Lower leg skin (tissue), 4 donors: ENCODE measurements at regions not wholly inside any gene's neighbourhood (a gene's known extent, or its start where the extent isn't known, plus 50 kb on each side); places are given as distances from the start of the nearest gene placed in this dataset.

Source experiments
- DNase-seq, 2 donors: peaks; one replicate each; pipeline ENCODE4 v3.0.0-alpha.2; 2019; ENCODE audit warnings: low spot score in 2 of 2
- H3K4me3 ChIP-seq: fragments of 200-600 bp; sonication (generic); 2 replicates; pipeline ENCODE4 v1.5.1; 2017; ENCODE audit warnings: mild to moderate bottlenecking, low read depth; ENCODE audit not compliant: poor library complexity, severe bottlenecking
- POLR2A ChIP-seq, 2 donors: fragments of 450-650 bp; IDR thresholded peaks; one replicate each; pipeline ENCODE4 v1.6.1; 2016 to 2017; ENCODE audit warnings: antibody characterized with exemption in 2 of 2, mild to moderate bottlenecking in 1 of 2, moderate library complexity in 1 of 2
- whole genome bisulfite sequencing, 2 donors: methylation state at CpG; one replicate each; pipeline ENCODE4 v1.1.5; 2018; 5-methylcytosine and 5-hydroxymethylcytosine counted together
- intact Hi-C: fragments of 100-400 bp; cut with DNase I; formaldehyde crosslinking; loops from one replicate; pipeline ENCODE4 v1.15.0; 2023; ENCODE audit warnings: low total_unique reads
- TF ChIP-seq, protein P1 (sequence below), 3 donors: fragments of 450-650 bp; IDR thresholded peaks; one replicate each; pipeline ENCODE4 v1.5.1; 2016; ENCODE audit warnings: antibody characterized with exemption in 3 of 3, mild to moderate bottlenecking in 3 of 3, moderate library complexity in 2 of 3

DNA sequence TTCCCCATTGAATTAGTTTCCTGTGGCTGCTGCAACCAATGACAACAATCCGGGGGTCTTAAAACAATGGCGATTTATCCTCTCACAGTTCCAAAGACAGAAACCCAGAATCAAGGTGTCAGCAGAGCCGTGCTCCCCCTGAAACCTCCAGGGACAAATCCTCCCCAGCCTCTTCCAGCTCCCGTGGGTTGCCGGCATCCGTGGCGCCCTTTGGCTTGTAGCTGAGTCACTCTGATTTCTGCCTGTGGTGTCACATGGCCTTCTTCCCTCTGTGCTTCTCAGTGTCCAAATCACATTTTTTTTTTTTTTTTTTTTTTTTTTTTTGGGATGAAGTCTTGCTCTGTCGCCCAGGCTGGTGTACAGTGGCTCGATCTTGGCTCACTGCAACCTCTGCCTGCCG lies 64.5 kb upstream of the STX18 start:
- peak in 1 of 2 donors; percentile 79 for DNase-seq
- no peak overlapping the region for H3K4me3 ChIP-seq
- intact Hi-C loops = no loop called here
- 49 to 56% methylated on average over 10 of the region's 10 CpGs for WGBS, 2 donors
- TF ChIP-seq, protein P1, sequence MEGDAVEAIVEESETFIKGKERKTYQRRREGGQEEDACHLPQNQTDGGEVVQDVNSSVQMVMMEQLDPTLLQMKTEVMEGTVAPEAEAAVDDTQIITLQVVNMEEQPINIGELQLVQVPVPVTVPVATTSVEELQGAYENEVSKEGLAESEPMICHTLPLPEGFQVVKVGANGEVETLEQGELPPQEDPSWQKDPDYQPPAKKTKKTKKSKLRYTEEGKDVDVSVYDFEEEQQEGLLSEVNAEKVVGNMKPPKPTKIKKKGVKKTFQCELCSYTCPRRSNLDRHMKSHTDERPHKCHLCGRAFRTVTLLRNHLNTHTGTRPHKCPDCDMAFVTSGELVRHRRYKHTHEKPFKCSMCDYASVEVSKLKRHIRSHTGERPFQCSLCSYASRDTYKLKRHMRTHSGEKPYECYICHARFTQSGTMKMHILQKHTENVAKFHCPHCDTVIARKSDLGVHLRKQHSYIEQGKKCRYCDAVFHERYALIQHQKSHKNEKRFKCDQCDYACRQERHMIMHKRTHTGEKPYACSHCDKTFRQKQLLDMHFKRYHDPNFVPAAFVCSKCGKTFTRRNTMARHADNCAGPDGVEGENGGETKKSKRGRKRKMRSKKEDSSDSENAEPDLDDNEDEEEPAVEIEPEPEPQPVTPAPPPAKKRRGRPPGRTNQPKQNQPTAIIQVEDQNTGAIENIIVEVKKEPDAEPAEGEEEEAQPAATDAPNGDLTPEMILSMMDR (IDR thresholded peaks at IDR 0.05) = no peak
- no peak for TF ChIP-seq POLR2A (IDR thresholded peaks at IDR 0.05)

DNA sequence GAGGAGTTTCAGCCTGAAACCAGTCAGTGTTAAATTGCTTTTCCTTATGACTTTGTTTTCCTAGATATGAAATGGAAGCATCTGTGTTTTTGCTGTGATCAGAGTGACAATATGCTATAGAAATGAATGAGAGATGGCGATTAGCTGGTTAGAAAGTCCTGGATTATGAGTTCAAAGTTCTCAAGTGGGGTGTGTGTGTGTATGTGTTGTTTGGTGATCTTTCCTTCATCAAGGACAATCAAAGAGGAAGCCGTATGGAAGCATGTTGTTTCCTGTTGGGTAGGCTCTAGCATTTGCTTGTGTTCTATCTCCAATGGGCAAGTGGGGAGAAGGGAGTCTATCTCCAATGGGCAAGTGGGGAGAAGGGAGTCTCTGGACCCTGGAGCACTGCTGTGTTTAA lies 64.0 kb upstream of the STX18 start:
- DNase-seq = no peak
- no peak overlapping the region for H3K4me3 ChIP-seq
- intact Hi-C loops = no loop called here
- TF ChIP-seq, protein P1 (IDR thresholded peaks at IDR 0.05) = no peak
- TF ChIP-seq POLR2A (IDR thresholded peaks at IDR 0.05) = no peak
- WGBS, 2 donors = 74 to 79% methylated on average over 2 of the region's 2 CpGs

DNA sequence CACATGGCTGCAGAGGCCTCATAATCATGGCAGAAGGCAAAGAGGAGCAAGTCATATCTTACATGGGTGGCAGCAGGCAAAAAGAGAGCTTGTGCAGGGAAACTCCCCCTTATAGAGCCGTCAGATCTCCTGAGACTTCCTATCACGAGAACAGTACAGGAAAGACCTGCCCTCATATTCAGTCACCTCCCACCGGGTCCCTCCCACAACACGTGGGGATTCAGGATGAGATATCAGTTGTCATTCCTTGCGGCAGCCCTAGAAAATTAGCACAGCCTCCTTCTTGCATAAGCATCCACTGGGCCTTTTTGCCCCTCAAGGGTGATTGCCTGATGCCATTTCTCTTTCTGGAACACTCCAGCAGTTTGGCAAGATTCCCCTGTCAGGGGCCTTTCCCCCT lies 61.7 kb upstream of the STX18 start:
- intact Hi-C loops = no loop called here
- DNase-seq = peak in 1 of 2 donors; percentile 32
- TF ChIP-seq, protein P1 (IDR thresholded peaks at IDR 0.05) = no peak
- no peak for TF ChIP-seq POLR2A (IDR thresholded peaks at IDR 0.05)
- H3K4me3 ChIP-seq = no peak overlapping the region
- 80 to 86% methylated on average over 5 of the region's 5 CpGs for WGBS, 2 donors

DNA sequence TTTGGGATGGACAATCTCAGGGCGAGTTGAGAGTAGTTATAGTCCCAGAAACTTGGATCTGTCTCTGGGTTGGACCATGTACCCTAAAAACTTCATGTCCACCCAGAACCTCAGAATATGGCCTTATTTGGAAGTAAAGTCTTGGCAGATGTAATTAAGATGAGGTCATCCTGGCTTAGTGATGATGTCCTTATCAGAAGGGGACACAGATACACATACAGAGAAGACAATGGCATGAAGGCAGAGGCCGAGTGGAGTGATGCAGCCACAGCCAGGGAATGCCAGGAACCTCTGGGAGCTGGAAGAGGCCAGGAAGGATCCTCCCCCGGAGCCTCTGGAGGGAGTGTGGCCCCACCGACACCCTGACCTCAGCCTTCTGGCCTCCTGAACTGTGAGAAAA lies 61.2 kb upstream of the STX18 start:
- TF ChIP-seq POLR2A (IDR thresholded peaks at IDR 0.05) = no peak
- TF ChIP-seq, protein P1 (IDR thresholded peaks at IDR 0.05) = no peak
- 80 to 81% methylated on average over 4 of the region's 4 CpGs for WGBS, 2 donors
- intact Hi-C loops = no loop called here

DNA sequence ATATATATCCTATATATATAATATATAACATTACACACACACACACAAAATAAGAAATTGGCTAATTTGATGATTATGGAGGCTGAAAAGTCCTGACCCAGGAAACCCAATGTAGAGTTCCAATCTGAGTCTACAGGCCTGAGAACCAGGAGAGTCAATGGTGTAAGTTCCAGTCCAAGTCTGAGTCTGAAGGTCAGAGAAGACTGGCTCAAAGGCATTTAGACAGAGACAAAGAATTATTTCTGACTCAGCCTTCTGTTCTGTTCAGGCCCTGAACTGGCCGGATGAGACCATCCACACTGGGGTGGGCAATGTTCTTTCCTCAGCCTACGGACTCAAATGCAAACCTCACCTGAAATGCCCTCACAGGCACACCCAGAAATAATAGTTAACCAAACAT lies 60.6 kb upstream of the STX18 start:
- intact Hi-C loops = no loop called here
- WGBS, 2 donors = 43 to 94% methylated on average over 2 of the region's 2 CpGs
- no peak for TF ChIP-seq POLR2A (IDR thresholded peaks at IDR 0.05)
- TF ChIP-seq, protein P1 (IDR thresholded peaks at IDR 0.05) = no peak
- DNase-seq = no peak
- no peak overlapping the region for H3K4me3 ChIP-seq

More for the DNA sequence above, 61.2 kb upstream of the STX18 start:
- DNase-seq = peak in 1 of 2 donors; percentile 20
- no peak overlapping the region for H3K4me3 ChIP-seq

DNA sequence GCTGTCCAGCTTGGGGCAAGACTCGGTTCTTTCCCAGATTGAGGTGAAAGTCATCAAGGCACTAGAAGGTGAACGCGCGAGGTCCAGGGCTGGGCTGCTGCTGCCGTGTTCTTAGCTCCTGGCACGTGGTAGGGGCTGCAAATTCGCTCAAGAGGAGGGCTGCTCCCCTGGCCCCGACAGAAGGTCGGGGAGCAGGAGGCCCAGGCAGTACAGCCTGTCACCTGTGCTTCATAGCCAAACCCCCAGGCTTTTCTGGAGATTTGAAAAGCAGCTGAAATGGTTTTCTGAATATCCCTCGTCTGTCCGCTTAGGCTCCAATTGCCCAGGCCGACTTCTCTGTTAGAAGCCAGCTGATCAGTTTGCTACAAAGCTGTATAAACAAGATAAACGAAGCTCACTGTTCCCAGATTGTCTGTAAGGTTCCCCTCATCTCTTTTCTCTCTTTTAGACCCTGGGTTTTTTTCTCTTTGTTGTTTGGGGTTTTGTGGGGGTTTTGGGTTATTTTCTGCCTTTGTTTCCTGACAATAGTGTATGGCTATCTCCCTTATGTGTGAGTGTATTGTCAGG lies 60.0 kb upstream of the STX18 start:
- DNase-seq = peak in 1 of 2 donors; percentile 71
- 92 to 93% methylated on average over 13 of the region's 13 CpGs for WGBS, 2 donors

More for the DNA sequence above, 60.0 kb upstream of the STX18 start:
- no peak overlapping the region for H3K4me3 ChIP-seq
- intact Hi-C loops = no loop called here
- no peak for TF ChIP-seq POLR2A (IDR thresholded peaks at IDR 0.05)
- TF ChIP-seq, protein P1 (IDR thresholded peaks at IDR 0.05) = no peak
